ENCODE measurements at regions not wholly inside any gene's neighbourhood (a gene's known extent, or its start where the extent isn't known, plus 50 kb on each side); places are given as distances from the start of the nearest gene placed in this dataset.

DNA sequence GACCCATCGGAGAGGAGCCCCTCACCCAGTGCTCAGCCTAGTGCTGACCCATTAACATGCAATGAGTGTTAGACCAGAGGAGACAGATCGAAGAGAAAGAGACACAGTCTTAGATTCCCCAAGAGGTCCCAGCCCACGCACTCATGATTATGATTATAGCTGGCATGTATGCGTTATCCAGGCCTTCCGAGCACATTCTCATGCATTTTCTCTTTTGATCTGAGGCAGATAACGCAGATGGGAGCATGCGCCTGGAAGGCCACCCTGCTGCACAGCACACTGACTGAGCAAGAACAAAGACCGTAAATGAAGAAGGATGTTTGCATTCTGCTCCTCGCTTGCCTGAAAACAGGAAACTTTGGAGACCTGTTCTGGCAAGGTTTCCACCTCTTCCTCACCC lies 232.7 kb downstream of the SOX9 start:
- no peaks in the 10 kb centered on the region for H3K79me2 ChIP-seq (ENCODE audit: control insufficient read depth, insufficient read depth, low read length)
- FAIRE-seq (no peak), DNase-seq (ENCODE audit: low read depth, low spot score) (no peak)
- no peaks in the 10 kb centered on the region for H3K36me3 ChIP-seq (ENCODE audit: control insufficient read depth in 2 of 2, extremely low read depth in 1 of 2, insufficient read depth in 2 of 2, low read length in 2 of 2)
- H3K9me3 ChIP-seq (replicated peaks; ENCODE audit: control insufficient read depth, insufficient read depth, low read length), result no peaks in the 10 kb centered on the region
- H3K9me1 ChIP-seq (replicated peaks; ENCODE audit: control insufficient read depth, extremely low read depth, insufficient read depth, low read length), result no peaks in the 10 kb centered on the region
- H3K4me1 ChIP-seq (ENCODE audit: control insufficient read depth, extremely low read depth, insufficient read depth, low read length), result no peaks in the 10 kb centered on the region
- BruUV-seq (replicated peaks), result no TSS peak
- dilution Hi-C loops (cut with MboI; ENCODE audit: extremely low pct_ligation_motif_present, low sequenced_read_pairs), result no loop called here
- H2AFZ ChIP-seq (ENCODE audit: low read depth, low read length), result no peak overlapping the region
- TF ChIP-seq, protein P1, sequence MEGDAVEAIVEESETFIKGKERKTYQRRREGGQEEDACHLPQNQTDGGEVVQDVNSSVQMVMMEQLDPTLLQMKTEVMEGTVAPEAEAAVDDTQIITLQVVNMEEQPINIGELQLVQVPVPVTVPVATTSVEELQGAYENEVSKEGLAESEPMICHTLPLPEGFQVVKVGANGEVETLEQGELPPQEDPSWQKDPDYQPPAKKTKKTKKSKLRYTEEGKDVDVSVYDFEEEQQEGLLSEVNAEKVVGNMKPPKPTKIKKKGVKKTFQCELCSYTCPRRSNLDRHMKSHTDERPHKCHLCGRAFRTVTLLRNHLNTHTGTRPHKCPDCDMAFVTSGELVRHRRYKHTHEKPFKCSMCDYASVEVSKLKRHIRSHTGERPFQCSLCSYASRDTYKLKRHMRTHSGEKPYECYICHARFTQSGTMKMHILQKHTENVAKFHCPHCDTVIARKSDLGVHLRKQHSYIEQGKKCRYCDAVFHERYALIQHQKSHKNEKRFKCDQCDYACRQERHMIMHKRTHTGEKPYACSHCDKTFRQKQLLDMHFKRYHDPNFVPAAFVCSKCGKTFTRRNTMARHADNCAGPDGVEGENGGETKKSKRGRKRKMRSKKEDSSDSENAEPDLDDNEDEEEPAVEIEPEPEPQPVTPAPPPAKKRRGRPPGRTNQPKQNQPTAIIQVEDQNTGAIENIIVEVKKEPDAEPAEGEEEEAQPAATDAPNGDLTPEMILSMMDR (IDR thresholded peaks at IDR 0.05; ENCODE audit: extremely low read depth in 1 of 2, insufficient read depth in 1 of 2, low read depth in 1 of 2, low read length in 2 of 2), result no peak
- TF ChIP-seq, protein P2, sequence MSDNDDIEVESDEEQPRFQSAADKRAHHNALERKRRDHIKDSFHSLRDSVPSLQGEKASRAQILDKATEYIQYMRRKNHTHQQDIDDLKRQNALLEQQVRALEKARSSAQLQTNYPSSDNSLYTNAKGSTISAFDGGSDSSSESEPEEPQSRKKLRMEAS (IDR thresholded peaks at IDR 0.05; ENCODE audit: insufficient read depth, insufficient read length), result no peak
- no peak for TF ChIP-seq GATA2 (IDR thresholded peaks at IDR 0.05; ENCODE audit: insufficient read depth, insufficient read length, low read depth, low read length)
- no peak for TF ChIP-seq POLR2AphosphoS5 (IDR thresholded peaks at IDR 0.05; ENCODE audit: insufficient read depth, low read depth, low read length)
- no peak for TF ChIP-seq EZH2 (IDR thresholded peaks at IDR 0.05; ENCODE audit: borderline replicate concordance, low read depth, low read length, severe bottlenecking)
- no peak for TF ChIP-seq FOS (IDR thresholded peaks at IDR 0.05; ENCODE audit: borderline replicate concordance, insufficient read depth, low read length)
- TF ChIP-seq MYC (IDR thresholded peaks at IDR 0.05; ENCODE audit: low read depth, low read length), result no peak
- TF ChIP-seq JUN (IDR thresholded peaks at IDR 0.05; ENCODE audit: borderline replicate concordance, insufficient read depth, insufficient read length, low read depth), result no peak
- no peak for TF ChIP-seq POLR2A (IDR thresholded peaks at IDR 0.05; ENCODE audit: low read depth, low read length)
- H3K9ac ChIP-seq (replicated peaks; ENCODE audit: extremely low read depth, insufficient read depth, low read length), result no peak overlapping the region
- CTCF ChIA-PET, result no interaction called here
- POLR2A ChIA-PET, result no interaction called here
- H3K27me3 ChIP-seq (ENCODE audit: control insufficient read depth in 2 of 2, insufficient read depth in 2 of 2, low read length in 2 of 2), result peaks cover 0 to 2% of the 10 kb centered on the region in 2 experiments
- no peaks in the 10 kb centered on the region for H4K20me1 ChIP-seq (replicated peaks; ENCODE audit: control insufficient read depth, extremely low read depth, insufficient read depth, low read length)
- no peak overlapping the region for H3K4me2 ChIP-seq (ENCODE audit: insufficient read depth, low read length)
- H3K27ac ChIP-seq (ENCODE audit: insufficient read depth, low read depth, low read length), result no peak overlapping the region
- H3K4me3 ChIP-seq (replicated peaks in 1 of 3; ENCODE audit: insufficient read depth in 1 of 3, low read depth in 1 of 3, low read length in 3 of 3), result no peak overlapping the region
- intact Hi-C loops (cut with micrococcal nuclease), result no loop called here
